ENCODE measurements at regions not wholly inside any gene's neighbourhood (a gene's known extent, or its start where the extent isn't known, plus 50 kb on each side); places are given as distances from the start of the nearest gene placed in this dataset.

- H3K4me3 Mint-ChIP-seq = no peak overlapping the region
- H3K27me3 ChIP-seq (ENCODE audit: control insufficient read depth, insufficient read depth, low read length, poor library complexity, severe bottlenecking) = no peaks in the 10 kb centered on the region
- H3K9me3 Mint-ChIP-seq = no peaks in the 10 kb centered on the region
- H3K9ac ChIP-seq (ENCODE audit: extremely low read depth, low read length, poor library complexity, severe bottlenecking) = no peak overlapping the region
- no peaks in the 10 kb centered on the region for H3K36me3 Mint-ChIP-seq (ENCODE audit: low read depth)
- no peak for TF ChIP-seq CTCF (conservative IDR thresholded peaks at IDR 0.05)
- H3K36me3 ChIP-seq (ENCODE audit: control insufficient read depth, insufficient read depth, low read length) = no peaks in the 10 kb centered on the region
- H3K9me3 ChIP-seq (ENCODE audit: control insufficient read depth, low read length) = no peaks in the 10 kb centered on the region
- H3K4me3 ChIP-seq (ENCODE audit: low read length) = no peak overlapping the region
- no peak overlapping the region for H3K27ac Mint-ChIP-seq
- no peak for DNase-seq
- no peaks in the 10 kb centered on the region for H3K27me3 Mint-ChIP-seq (ENCODE audit: insufficient read depth)
- no peaks in the 10 kb centered on the region for H3K4me1 ChIP-seq (ENCODE audit: control insufficient read depth, insufficient read depth, low read length)
- 60 to 87% methylated on average over 1 to 3 of the region's 4 CpGs for WGBS, 2 experiments (ENCODE audit: insufficient coverage in 1 of 2, insufficient read length in 1 of 2)
- H3K4me1 Mint-ChIP-seq = no peaks in the 10 kb centered on the region
- H3K27ac ChIP-seq (ENCODE audit: low read depth, low read length) = no peak overlapping the region
These were observed 60.4 kb upstream of the PTHLH start for GRCh38 chr12:28032811-28033537.

GRCh38 chr12:28033538-28033915 lies 61.0 kb upstream of the PTHLH start:
- Histone ChIP-seq H3K4me3 (ENCODE audit: low read length) (no peak overlapping the region), H3K27me3 (ENCODE audit: control insufficient read depth, insufficient read depth, low read length, poor library complexity, severe bottlenecking) (no peaks in the 10 kb centered on the region), H3K9me3 (ENCODE audit: control insufficient read depth, low read length) (no peaks in the 10 kb centered on the region), H3K27ac (ENCODE audit: low read depth, low read length) (no peak overlapping the region), H3K9ac (ENCODE audit: extremely low read depth, low read length, poor library complexity, severe bottlenecking) (no peak overlapping the region), H3K36me3 (ENCODE audit: control insufficient read depth, insufficient read depth, low read length) (no peaks in the 10 kb centered on the region), H3K4me1 (ENCODE audit: control insufficient read depth, insufficient read depth, low read length) (no peaks in the 10 kb centered on the region)
- Mint-ChIP-seq H3K27ac (no peak overlapping the region), H3K4me3 (no peak overlapping the region), H3K9me3 (no peaks in the 10 kb centered on the region), H3K27me3 (ENCODE audit: insufficient read depth) (no peaks in the 10 kb centered on the region), H3K4me1 (no peaks in the 10 kb centered on the region), H3K36me3 (ENCODE audit: low read depth) (no peaks in the 10 kb centered on the region)
- 86 to 100% methylated on average over 2 of the region's 2 CpGs for WGBS, 2 experiments (ENCODE audit: insufficient coverage in 1 of 2, insufficient read length in 1 of 2)
- TF ChIP-seq CTCF (conservative IDR thresholded peaks at IDR 0.05) = no peak
- DNase-seq = no peak

- Mint-ChIP-seq H3K36me3 (ENCODE audit: low read depth) (no peaks in the 10 kb centered on the region), H3K4me1 (peaks cover 5% of the 10 kb centered on the region), H3K27me3 (ENCODE audit: insufficient read depth) (no peaks in the 10 kb centered on the region), H3K9me3 (no peaks in the 10 kb centered on the region), H3K27ac (no peak overlapping the region), H3K4me3 (no peak overlapping the region)
- H3K27ac ChIP-seq (ENCODE audit: low read depth, low read length) = no peak overlapping the region
- no peaks in the 10 kb centered on the region for H3K36me3 ChIP-seq (ENCODE audit: control insufficient read depth, insufficient read depth, low read length)
- H3K27me3 ChIP-seq (ENCODE audit: control insufficient read depth, insufficient read depth, low read length, poor library complexity, severe bottlenecking) = no peaks in the 10 kb centered on the region
- no peaks in the 10 kb centered on the region for H3K9me3 ChIP-seq (ENCODE audit: control insufficient read depth, low read length)
- WGBS, 2 experiments (ENCODE audit: insufficient coverage in 1 of 2, insufficient read length in 1 of 2) = 86 to 100% methylated on average over 1 of the region's 1 CpG
- H3K4me3 ChIP-seq (ENCODE audit: low read length) = no peak overlapping the region
- no peak for TF ChIP-seq CTCF (conservative IDR thresholded peaks at IDR 0.05)
- no peak overlapping the region for H3K9ac ChIP-seq (ENCODE audit: extremely low read depth, low read length, poor library complexity, severe bottlenecking)
- no peak for DNase-seq
- no peaks in the 10 kb centered on the region for H3K4me1 ChIP-seq (ENCODE audit: control insufficient read depth, insufficient read depth, low read length)
These were observed 61.7 kb upstream of the PTHLH start for GRCh38 chr12:28034271-28034670.
